Thyroid gland (tissue), 4 donors: ENCODE measurements at regions not wholly inside any gene's neighbourhood (a gene's known extent, or its start where the extent isn't known, plus 50 kb on each side); places are given as distances from the start of the nearest gene placed in this dataset.

Experiments used
- DNase-seq, 2 donors: peaks; one replicate each; pipeline ENCODE4 v3.0.0-alpha.2; 2019
- H3K27ac ChIP-seq, 3 donors: fragments of 200-600 bp; sonication (generic); 1 replicate in 2 of 3; 2 replicates in 1 of 3; pipeline ENCODE4 v1.5.1; 2016 to 2019; ENCODE audit warnings: mild to moderate bottlenecking in 1 of 3, moderate library complexity in 1 of 3
- H3K27me3 ChIP-seq: fragments of 200-600 bp; sonication (generic); one replicate; pipeline ENCODE4 v1.5.1; 2019
- H3K36me3 ChIP-seq, 2 donors: fragments of 200-600 bp; sonication (generic); one replicate each; pipeline ENCODE4 v1.5.1; 2016 to 2019
- H3K4me1 ChIP-seq, 2 donors: fragments of 200-600 bp; sonication (generic); one replicate each; pipeline ENCODE4 v1.5.1; 2017 to 2019
- H3K4me3 ChIP-seq, 3 donors: fragments of 200-600 bp; sonication (generic); replicated peaks in 1 of 3; 1 replicate in 2 of 3; 2 replicates in 1 of 3; pipeline ENCODE4 v1.5.1; 2016; ENCODE audit warnings: mild to moderate bottlenecking in 1 of 3
- H3K9me3 ChIP-seq: fragments of 200-600 bp; sonication (generic); one replicate; pipeline ENCODE4 v1.5.1; 2017
- POLR2A ChIP-seq, 2 donors: fragments of 450-650 bp; IDR thresholded peaks; one replicate each; pipeline ENCODE4 v1.6.1; 2017; ENCODE audit warnings: antibody characterized with exemption in 2 of 2, mild to moderate bottlenecking in 2 of 2, moderate library complexity in 1 of 2
- WGBS, 2 donors: methylation state at CpG; one replicate each; pipeline ENCODE4 v1.1.5; 2017; 5-methylcytosine and 5-hydroxymethylcytosine counted together
- intact Hi-C: fragments of 100-400 bp; cut with DNase I; formaldehyde crosslinking; loops from one replicate; pipeline ENCODE4 v1.15.1; 2023
- TF ChIP-seq, protein P1 (sequence below), 6 experiments: fragments of 200-600 bp in 3 of 6; fragments of 450-650 bp in 3 of 6; sonication (generic) in 3 of 6; IDR thresholded peaks; one replicate each; pipeline ENCODE4 v1.5.1; 2016 to 2019; ENCODE audit warnings: antibody characterized with exemption in 6 of 6, mild to moderate bottlenecking in 2 of 6, inconsistent platforms in 1 of 6, moderate library complexity in 1 of 6

DNA sequence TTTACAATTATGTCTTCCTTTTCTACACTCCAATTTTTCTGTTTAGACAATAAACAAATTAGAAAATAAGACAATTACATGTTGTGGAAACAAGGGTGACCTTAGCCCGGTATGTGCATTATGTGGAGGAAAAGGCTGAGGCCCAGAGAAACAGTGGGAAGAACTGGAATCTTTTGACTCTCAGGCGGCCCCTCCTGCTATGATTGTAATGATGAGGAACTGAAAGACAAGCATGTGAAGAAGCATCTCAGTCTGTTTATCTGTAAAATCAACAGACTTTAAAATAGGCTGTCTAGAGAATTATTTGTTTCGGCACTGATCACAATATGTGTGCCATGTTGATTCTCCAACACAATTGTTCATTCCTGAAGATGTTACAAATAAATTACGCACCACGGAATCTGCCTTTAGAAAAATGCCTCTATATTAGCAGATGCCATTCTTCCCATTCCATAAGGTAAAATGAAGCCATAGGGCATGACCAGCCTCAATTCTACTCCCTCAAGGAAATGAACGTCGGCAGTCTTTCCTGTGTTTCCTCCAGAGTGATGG lies 1201.6 kb upstream of the CITED2 start:
- intact Hi-C loops, result no loop called here
- Histone ChIP-seq H3K4me3 (no peak overlapping the region), H3K4me1 (no peaks in the 10 kb centered on the region), H3K27ac (no peak overlapping the region), H3K9me3 (no peaks in the 10 kb centered on the region), H3K36me3 (no peaks in the 10 kb centered on the region), H3K27me3 (no peaks in the 10 kb centered on the region)
- 92 to 93% methylated on average over 7 of the region's 7 CpGs for WGBS, 2 donors
- no peak for TF ChIP-seq POLR2A (IDR thresholded peaks at IDR 0.05)
- TF ChIP-seq, protein P1, sequence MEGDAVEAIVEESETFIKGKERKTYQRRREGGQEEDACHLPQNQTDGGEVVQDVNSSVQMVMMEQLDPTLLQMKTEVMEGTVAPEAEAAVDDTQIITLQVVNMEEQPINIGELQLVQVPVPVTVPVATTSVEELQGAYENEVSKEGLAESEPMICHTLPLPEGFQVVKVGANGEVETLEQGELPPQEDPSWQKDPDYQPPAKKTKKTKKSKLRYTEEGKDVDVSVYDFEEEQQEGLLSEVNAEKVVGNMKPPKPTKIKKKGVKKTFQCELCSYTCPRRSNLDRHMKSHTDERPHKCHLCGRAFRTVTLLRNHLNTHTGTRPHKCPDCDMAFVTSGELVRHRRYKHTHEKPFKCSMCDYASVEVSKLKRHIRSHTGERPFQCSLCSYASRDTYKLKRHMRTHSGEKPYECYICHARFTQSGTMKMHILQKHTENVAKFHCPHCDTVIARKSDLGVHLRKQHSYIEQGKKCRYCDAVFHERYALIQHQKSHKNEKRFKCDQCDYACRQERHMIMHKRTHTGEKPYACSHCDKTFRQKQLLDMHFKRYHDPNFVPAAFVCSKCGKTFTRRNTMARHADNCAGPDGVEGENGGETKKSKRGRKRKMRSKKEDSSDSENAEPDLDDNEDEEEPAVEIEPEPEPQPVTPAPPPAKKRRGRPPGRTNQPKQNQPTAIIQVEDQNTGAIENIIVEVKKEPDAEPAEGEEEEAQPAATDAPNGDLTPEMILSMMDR (IDR thresholded peaks at IDR 0.05), result no peak
- no peak for DNase-seq

DNA sequence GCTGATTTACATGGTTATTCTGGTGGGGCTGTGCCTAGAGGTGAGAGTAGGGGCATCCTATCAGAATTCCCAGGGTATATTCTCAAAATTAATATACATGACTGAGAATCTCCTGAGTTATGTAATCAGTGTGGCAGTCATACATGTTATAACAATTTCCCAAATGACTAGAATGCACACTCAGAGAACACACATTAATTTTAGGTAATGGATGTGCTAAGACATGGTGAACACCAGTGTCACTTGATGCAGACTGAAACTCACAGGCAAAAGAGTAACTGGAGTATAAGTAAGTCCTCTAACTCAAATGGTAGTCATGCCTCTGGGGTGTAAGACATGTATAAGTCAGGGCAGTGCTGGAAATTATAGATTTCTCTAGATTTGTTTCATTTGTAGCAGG lies 1198.4 kb upstream of the CITED2 start:
- no peaks in the 10 kb centered on the region for H3K4me1 ChIP-seq
- no peak overlapping the region for H3K27ac ChIP-seq
- no peaks in the 10 kb centered on the region for H3K27me3 ChIP-seq
- no peak for TF ChIP-seq POLR2A (IDR thresholded peaks at IDR 0.05)
- TF ChIP-seq, protein P1 (IDR thresholded peaks at IDR 0.05), result no peak
- intact Hi-C loops, result no loop called here
- no peak for DNase-seq
- H3K36me3 ChIP-seq, result no peaks in the 10 kb centered on the region
- H3K4me3 ChIP-seq, result no peak overlapping the region
- no peaks in the 10 kb centered on the region for H3K9me3 ChIP-seq

DNA sequence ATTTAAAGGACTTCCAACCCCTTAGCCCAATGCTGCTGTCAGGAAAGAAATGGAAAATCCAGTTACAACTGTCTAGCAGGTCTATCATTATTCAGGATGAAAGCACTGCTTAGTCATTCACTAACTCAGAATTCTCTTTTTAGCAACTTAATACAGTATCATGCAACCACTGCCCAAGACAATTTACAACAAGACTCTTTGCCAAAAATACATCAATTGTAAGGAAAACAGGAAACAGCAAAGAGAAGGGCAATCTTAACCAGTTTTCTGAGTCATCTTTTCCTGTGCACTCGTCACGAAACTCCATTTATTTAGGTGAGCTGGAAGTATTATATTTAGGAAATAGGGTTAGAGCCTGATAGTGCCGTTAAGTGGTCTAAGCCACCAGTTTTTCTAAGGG lies 1197.7 kb upstream of the CITED2 start:
- no peak for DNase-seq
- Histone ChIP-seq H3K9me3 (no peaks in the 10 kb centered on the region), H3K36me3 (no peaks in the 10 kb centered on the region), H3K27me3 (no peaks in the 10 kb centered on the region), H3K27ac (no peak overlapping the region), H3K4me1 (peaks cover 0 to under 1% of the 10 kb centered on the region in 2 donors), H3K4me3 (no peak overlapping the region)
- WGBS, 2 donors, result 62 to 70% methylated on average over 3 of the region's 3 CpGs
- intact Hi-C loops, result no loop called here
- no peak for TF ChIP-seq POLR2A (IDR thresholded peaks at IDR 0.05)
- TF ChIP-seq, protein P1 (IDR thresholded peaks at IDR 0.05), result no peak

DNA sequence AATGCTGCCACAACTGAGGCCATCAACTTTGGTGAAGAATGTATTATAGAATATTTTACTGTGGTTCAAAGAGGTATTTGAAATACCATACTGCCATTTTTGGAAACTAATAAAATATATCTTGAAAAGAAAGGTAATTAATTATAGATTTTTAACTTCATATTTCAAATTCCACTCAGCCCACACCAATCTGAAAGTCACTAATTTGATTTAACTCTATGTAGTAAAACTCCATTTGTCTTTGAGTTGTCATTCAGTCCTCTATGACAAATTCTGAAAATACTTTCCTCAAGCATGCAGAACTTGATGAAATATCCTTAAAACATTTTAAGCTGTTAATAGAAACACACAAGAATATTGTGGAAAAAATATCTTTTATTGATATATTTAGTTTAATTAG lies 1196.7 kb upstream of the CITED2 start:
- TF ChIP-seq, protein P1 (IDR thresholded peaks at IDR 0.05), result no peak
- TF ChIP-seq POLR2A (IDR thresholded peaks at IDR 0.05), result no peak
- Histone ChIP-seq H3K4me1 (peaks cover 7 to 8% of the 10 kb centered on the region in 2 donors), H3K27me3 (no peaks in the 10 kb centered on the region), H3K4me3 (no peak overlapping the region), H3K36me3 (no peaks in the 10 kb centered on the region), H3K9me3 (no peaks in the 10 kb centered on the region), H3K27ac (no peak overlapping the region)
- no peak for DNase-seq
- intact Hi-C loops, result no loop called here

DNA sequence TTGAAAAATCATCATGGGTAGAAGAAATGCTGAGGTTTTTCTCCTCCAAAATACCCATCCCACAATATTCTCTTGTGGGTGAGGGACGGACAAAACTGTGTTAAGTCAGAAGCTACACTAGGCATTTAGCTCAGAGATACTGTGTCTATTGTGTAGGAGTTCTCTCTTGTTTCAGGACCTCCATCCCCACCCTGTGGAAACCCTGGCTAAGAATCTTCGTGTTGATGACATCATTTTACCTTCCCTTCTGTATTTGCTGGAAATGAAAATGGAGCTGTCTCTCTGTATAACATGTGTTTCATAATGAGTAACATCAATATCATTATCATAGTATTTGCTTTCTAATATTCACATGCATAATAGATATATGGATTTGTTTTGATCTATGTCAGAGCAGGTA lies 1193.0 kb upstream of the CITED2 start:
- H3K9me3 ChIP-seq, result no peaks in the 10 kb centered on the region
- DNase-seq, result no peak
- no peaks in the 10 kb centered on the region for H3K27me3 ChIP-seq
- intact Hi-C loops, result no loop called here
- H3K27ac ChIP-seq, result no peak overlapping the region
- 77 to 80% methylated on average over 2 of the region's 2 CpGs for WGBS, 2 donors
- peaks cover 7 to 8% of the 10 kb centered on the region in 2 donors for H3K4me1 ChIP-seq
- H3K4me3 ChIP-seq, result no peak overlapping the region
- no peaks in the 10 kb centered on the region for H3K36me3 ChIP-seq
- TF ChIP-seq, protein P1 (IDR thresholded peaks at IDR 0.05), result no peak
- TF ChIP-seq POLR2A (IDR thresholded peaks at IDR 0.05), result no peak
